HAP-1 (cell line): ENCODE measurements at regions not wholly inside any gene's neighbourhood (a gene's known extent, or its start where the extent isn't known, plus 50 kb on each side); places are given as distances from the start of the nearest gene placed in this dataset.

Source experiments
- DNase-seq, 2 experiments: peaks; one replicate each; pipeline ENCODE4 v3.0.0-alpha.2; 2016 to 2020; ENCODE audit warnings: low spot score in 2 of 2
- H3K27me3 ChIP-seq: fragments of 250-450 bp; sonication (Bioruptor Pico); 2 replicates; pipeline ENCODE4 v1.5.1; 2020; ENCODE audit warnings: low read depth, mild to moderate bottlenecking, moderate library complexity
- H3K36me3 ChIP-seq: fragments of 250-450 bp; sonication (Bioruptor Pico); replicated peaks from 2 replicates; pipeline ENCODE4 v1.5.1; 2020; ENCODE audit warnings: mild to moderate bottlenecking
- H3K4me1 ChIP-seq: fragments of 250-450 bp; sonication (Bioruptor Pico); 2 replicates; pipeline ENCODE4 v1.5.1; 2020; ENCODE audit warnings: mild to moderate bottlenecking
- H3K4me3 ChIP-seq: fragments of 250-450 bp; sonication (Bioruptor Pico); 2 replicates; pipeline ENCODE4 v1.5.1; 2020; ENCODE audit warnings: mild to moderate bottlenecking, moderate library complexity
- H3K9me3 ChIP-seq: fragments of 250-450 bp; sonication (Bioruptor Pico); 2 replicates; pipeline ENCODE4 v1.5.1; 2020; ENCODE audit warnings: mild to moderate bottlenecking, moderate library complexity
- in situ Hi-C: fragments of 300-500 bp; cut with MboI; formaldehyde crosslinking; loops from 3 replicates; pipeline ENCODE4 v1.14.3; 2020; ENCODE audit warnings: low sequenced_read_pairs, inconsistent platforms, mixed read lengths

- DNase-seq: no peak
- no peaks in the 10 kb centered on the region for H3K27me3 ChIP-seq
- H3K4me1 ChIP-seq: no peaks in the 10 kb centered on the region
- in situ Hi-C loops: loop anchor here (25.0 kb wide), 1 partner anchor 562 kb away; the partner anchor contains the start of gene PPA2
- H3K4me3 ChIP-seq: no peak overlapping the region
- H3K9me3 ChIP-seq: no peaks in the 10 kb centered on the region
- no peaks in the 10 kb centered on the region for H3K36me3 ChIP-seq
Measured at GRCh38 chr4:104899863-104900262, 246.8 kb upstream of the TET2 start.

GRCh38 chr4:104901438-104901837, 245.2 kb upstream of the TET2 start:
- Histone ChIP-seq H3K4me3 (no peak overlapping the region), H3K4me1 (no peaks in the 10 kb centered on the region), H3K27me3 (no peaks in the 10 kb centered on the region), H3K36me3 (no peaks in the 10 kb centered on the region), H3K9me3 (no peaks in the 10 kb centered on the region)
- no peak for DNase-seq
- in situ Hi-C loops: no loop called here

GRCh38 chr4:104901961-104902605, 244.6 kb upstream of the TET2 start:
- Histone ChIP-seq H3K4me3 (no peak overlapping the region), H3K9me3 (no peaks in the 10 kb centered on the region), H3K4me1 (no peaks in the 10 kb centered on the region), H3K36me3 (no peaks in the 10 kb centered on the region), H3K27me3 (no peaks in the 10 kb centered on the region)
- no peak for DNase-seq
- in situ Hi-C loops: no loop called here

GRCh38 chr4:104905065-104905464, 241.6 kb upstream of the TET2 start:
- H3K9me3 ChIP-seq: no peaks in the 10 kb centered on the region
- H3K4me1 ChIP-seq: no peaks in the 10 kb centered on the region
- no peaks in the 10 kb centered on the region for H3K27me3 ChIP-seq
- in situ Hi-C loops: no loop called here
- no peak for DNase-seq
- H3K36me3 ChIP-seq: no peaks in the 10 kb centered on the region
- no peak overlapping the region for H3K4me3 ChIP-seq

- DNase-seq: no peak
- H3K9me3 ChIP-seq: no peaks in the 10 kb centered on the region
- H3K4me3 ChIP-seq: no peak overlapping the region
- no peaks in the 10 kb centered on the region for H3K36me3 ChIP-seq
- in situ Hi-C loops: no loop called here
- no peaks in the 10 kb centered on the region for H3K4me1 ChIP-seq
- H3K27me3 ChIP-seq: no peaks in the 10 kb centered on the region
Measured at GRCh38 chr4:104905546-104905945, 241.1 kb upstream of the TET2 start.

- no peaks in the 10 kb centered on the region for H3K36me3 ChIP-seq
- in situ Hi-C loops: no loop called here
- H3K4me1 ChIP-seq: no peaks in the 10 kb centered on the region
- H3K4me3 ChIP-seq: no peak overlapping the region
- no peaks in the 10 kb centered on the region for H3K9me3 ChIP-seq
- H3K27me3 ChIP-seq: no peaks in the 10 kb centered on the region
- no peak for DNase-seq
Measured at GRCh38 chr4:104906276-104906675, 240.4 kb upstream of the TET2 start.

- Histone ChIP-seq H3K4me3 (no peak overlapping the region), H3K9me3 (no peaks in the 10 kb centered on the region), H3K4me1 (no peaks in the 10 kb centered on the region), H3K36me3 (no peaks in the 10 kb centered on the region), H3K27me3 (no peaks in the 10 kb centered on the region)
- no peak for DNase-seq
- in situ Hi-C loops: no loop called here
Measured at GRCh38 chr4:104907074-104907649, 239.5 kb upstream of the TET2 start.

GRCh38 chr4:104907991-104908390, 238.7 kb upstream of the TET2 start:
- no peaks in the 10 kb centered on the region for H3K27me3 ChIP-seq

GRCh38 chr4:104909376-104909775, 237.3 kb upstream of the TET2 start:
- H3K4me1 ChIP-seq: no peaks in the 10 kb centered on the region
- no peak overlapping the region for H3K4me3 ChIP-seq
- no peak for DNase-seq
- no peaks in the 10 kb centered on the region; the same call in 1 of the 2 replicates for H3K9me3 ChIP-seq
- H3K36me3 ChIP-seq: no peaks in the 10 kb centered on the region
- in situ Hi-C loops: no loop called here
- H3K27me3 ChIP-seq: no peaks in the 10 kb centered on the region

More at GRCh38 chr4:104907991-104908390, 238.7 kb upstream of the TET2 start:
- no peak for DNase-seq
- Histone ChIP-seq H3K4me1 (no peaks in the 10 kb centered on the region), H3K9me3 (no peaks in the 10 kb centered on the region), H3K4me3 (no peak overlapping the region), H3K36me3 (no peaks in the 10 kb centered on the region)
- in situ Hi-C loops: no loop called here

- H3K36me3 ChIP-seq: no peaks in the 10 kb centered on the region
- H3K4me3 ChIP-seq: no peak overlapping the region
- in situ Hi-C loops: no loop called here
- no peaks in the 10 kb centered on the region for H3K27me3 ChIP-seq
- DNase-seq: no peak
- H3K4me1 ChIP-seq: no peaks in the 10 kb centered on the region
- no peaks in the 10 kb centered on the region; the same call in 1 of the 2 replicates for H3K9me3 ChIP-seq
Measured at GRCh38 chr4:104912518-104912917, 234.2 kb upstream of the TET2 start.

- in situ Hi-C loops: no loop called here
- Histone ChIP-seq H3K9me3 (no peaks in the 10 kb centered on the region; the same call in 1 of the 2 replicates), H3K27me3 (no peaks in the 10 kb centered on the region), H3K4me1 (no peaks in the 10 kb centered on the region), H3K4me3 (no peak overlapping the region), H3K36me3 (no peaks in the 10 kb centered on the region)
- DNase-seq: no peak
Measured at GRCh38 chr4:104915373-104915772, 231.3 kb upstream of the TET2 start.

- in situ Hi-C loops: no loop called here
- Histone ChIP-seq H3K27me3 (no peaks in the 10 kb centered on the region), H3K36me3 (no peaks in the 10 kb centered on the region), H3K4me3 (no peak overlapping the region), H3K4me1 (no peaks in the 10 kb centered on the region), H3K9me3 (no peaks in the 10 kb centered on the region; the same call in 1 of the 2 replicates)
- DNase-seq: peak; percentile 4 to 11
Measured at GRCh38 chr4:104915864-104916263, 230.8 kb upstream of the TET2 start.

GRCh38 chr4:104919406-104919805, 227.3 kb upstream of the TET2 start:
- in situ Hi-C loops: no loop called here
- no peak for DNase-seq
- H3K9me3 ChIP-seq: no peaks in the 10 kb centered on the region
- no peak overlapping the region for H3K4me3 ChIP-seq
- no peaks in the 10 kb centered on the region for H3K4me1 ChIP-seq
- H3K27me3 ChIP-seq: no peaks in the 10 kb centered on the region
- no peaks in the 10 kb centered on the region for H3K36me3 ChIP-seq

- no peaks in the 10 kb centered on the region for H3K36me3 ChIP-seq
- H3K4me1 ChIP-seq: no peaks in the 10 kb centered on the region
- H3K9me3 ChIP-seq: no peaks in the 10 kb centered on the region
- DNase-seq: no peak
- no peak overlapping the region for H3K4me3 ChIP-seq
- H3K27me3 ChIP-seq: no peaks in the 10 kb centered on the region; the same call in 1 of the 2 replicates
- in situ Hi-C loops: no loop called here
Measured at GRCh38 chr4:104930298-104930697, 216.4 kb upstream of the TET2 start.
